ENCODE measurements at regions not wholly inside any gene's neighbourhood (a gene's known extent, or its start where the extent isn't known, plus 50 kb on each side); places are given as distances from the start of the nearest gene placed in this dataset.

GRCh38 chr3:194285024-194285849 is 65.9 kb downstream of the CPN2 start:
- DNase-seq: no peak

GRCh38 chr3:194285850-194286197 is 65.3 kb downstream of the CPN2 start:
- Mint-ChIP-seq H3K9me3 (no peaks in the 10 kb centered on the region), H3K4me1 (no peaks in the 10 kb centered on the region), H3K27me3 (peaks cover 8 to 38% of the 10 kb centered on the region in 2 donors), H3K4me3 (no peak overlapping the region), H3K27ac (no peak overlapping the region), H3K36me3 (no peaks in the 10 kb centered on the region)
- Histone ChIP-seq H3K27me3 (ENCODE audit: insufficient read depth, low read length, poor library complexity, severe bottlenecking) (no peaks in the 10 kb centered on the region), H3K27ac (ENCODE audit: low read depth, low read length) (no peak overlapping the region), H3K4me3 (ENCODE audit: low read length) (no peak overlapping the region), H3K36me3 (ENCODE audit: insufficient read depth, low read length) (no peaks in the 10 kb centered on the region), H3K4me1 (ENCODE audit: insufficient read depth, low read length) (no peaks in the 10 kb centered on the region), H3K9me3 (ENCODE audit: low read length) (no peaks in the 10 kb centered on the region)
- DNase-seq: no peak
- POLR2A ChIA-PET: no interaction called here
- CTCF ChIA-PET: interaction anchor here (1.2 to 1.7 kb wide), 2 partner anchors 10 to 30 kb away, joined by 3 to 6 read pairs; no protein-coding TSS in a partner anchor

More at GRCh38 chr3:194285024-194285849, 65.9 kb downstream of the CPN2 start:
- Mint-ChIP-seq H3K4me1 (no peaks in the 10 kb centered on the region), H3K27ac (no peak overlapping the region), H3K36me3 (no peaks in the 10 kb centered on the region), H3K27me3 (peaks cover 8 to 40% of the 10 kb centered on the region in 2 donors), H3K9me3 (no peaks in the 10 kb centered on the region), H3K4me3 (no peak overlapping the region)
- Histone ChIP-seq H3K36me3 (ENCODE audit: insufficient read depth, low read length) (no peaks in the 10 kb centered on the region), H3K9me3 (ENCODE audit: low read length) (no peaks in the 10 kb centered on the region), H3K4me3 (ENCODE audit: low read length) (no peak overlapping the region), H3K4me1 (ENCODE audit: insufficient read depth, low read length) (no peaks in the 10 kb centered on the region), H3K27ac (ENCODE audit: low read depth, low read length) (no peak overlapping the region), H3K27me3 (ENCODE audit: insufficient read depth, low read length, poor library complexity, severe bottlenecking) (no peaks in the 10 kb centered on the region)
- CTCF ChIA-PET: interaction anchor here (1.2 to 1.7 kb wide), 2 partner anchors 10 to 31 kb away, joined by 3 to 6 read pairs; no protein-coding TSS in a partner anchor
- POLR2A ChIA-PET: no interaction called here

- Histone ChIP-seq H3K27me3 (ENCODE audit: insufficient read depth, low read length, poor library complexity, severe bottlenecking) (no peaks in the 10 kb centered on the region), H3K36me3 (ENCODE audit: insufficient read depth, low read length) (no peaks in the 10 kb centered on the region), H3K27ac (ENCODE audit: low read depth, low read length) (no peak overlapping the region), H3K4me1 (ENCODE audit: insufficient read depth, low read length) (no peaks in the 10 kb centered on the region), H3K9me3 (ENCODE audit: low read length) (no peaks in the 10 kb centered on the region), H3K4me3 (ENCODE audit: low read length) (no peak overlapping the region)
- Mint-ChIP-seq H3K4me1 (no peaks in the 10 kb centered on the region), H3K9me3 (peaks cover 0 to 1% (median 0%) of the 10 kb centered on the region in 5 donors), H3K27ac (no peak overlapping the region), H3K36me3 (no peaks in the 10 kb centered on the region), H3K27me3 (peaks cover 8 to 44% of the 10 kb centered on the region in 2 donors), H3K4me3 (no peak overlapping the region)
- no peak for DNase-seq
- ChIA-PET CTCF (interaction anchor here (1.2 to 2.3 kb wide), 3 partner anchors 9 to 29 kb away, joined by 3 to 6 read pairs (median 6); no protein-coding TSS in a partner anchor), POLR2A (no interaction called here)
These were observed 64.6 kb downstream of the CPN2 start for GRCh38 chr3:194286375-194287146.

- no peaks in the 10 kb centered on the region for H3K9me3 ChIP-seq (ENCODE audit: low read length)
- Mint-ChIP-seq H3K4me1 (no peaks in the 10 kb centered on the region), H3K27ac (no peak overlapping the region), H3K36me3 (no peaks in the 10 kb centered on the region), H3K4me3 (no peak overlapping the region), H3K9me3 (peaks cover 0 to 2% (median 0%) of the 10 kb centered on the region in 5 donors), H3K27me3 (peaks cover 8 to 47% of the 10 kb centered on the region in 2 donors)
- no peaks in the 10 kb centered on the region for H3K4me1 ChIP-seq (ENCODE audit: insufficient read depth, low read length)
- H3K27ac ChIP-seq (ENCODE audit: low read depth, low read length): no peak overlapping the region
- no peak overlapping the region for H3K4me3 ChIP-seq (ENCODE audit: low read length)
- no peaks in the 10 kb centered on the region for H3K36me3 ChIP-seq (ENCODE audit: insufficient read depth, low read length)
- DNase-seq: no peak
- ChIA-PET POLR2A (no interaction called here), CTCF (interaction anchor here (2.3 kb wide), 1 partner anchor 23 kb away, joined by 6 read pairs; no protein-coding TSS in a partner anchor)
- H3K27me3 ChIP-seq (ENCODE audit: insufficient read depth, low read length, poor library complexity, severe bottlenecking): no peaks in the 10 kb centered on the region
These were observed 63.8 kb downstream of the CPN2 start for GRCh38 chr3:194287374-194287773.

- Histone ChIP-seq H3K27ac (ENCODE audit: low read depth, low read length) (no peak overlapping the region), H3K9me3 (ENCODE audit: low read length) (no peaks in the 10 kb centered on the region), H3K27me3 (ENCODE audit: insufficient read depth, low read length, poor library complexity, severe bottlenecking) (no peaks in the 10 kb centered on the region), H3K36me3 (ENCODE audit: insufficient read depth, low read length) (no peaks in the 10 kb centered on the region), H3K4me1 (ENCODE audit: insufficient read depth, low read length) (no peaks in the 10 kb centered on the region), H3K4me3 (ENCODE audit: low read length) (no peak overlapping the region)
- ChIA-PET CTCF (interaction anchor here (2.3 kb wide), 1 partner anchor 24 kb away, joined by 6 read pairs; no protein-coding TSS in a partner anchor), POLR2A (no interaction called here)
- peaks cover 0 to 2% (median 0%) of the 10 kb centered on the region in 5 donors for H3K9me3 Mint-ChIP-seq
- H3K4me1 Mint-ChIP-seq: no peaks in the 10 kb centered on the region
- H3K27me3 Mint-ChIP-seq: peaks cover 8 to 41% of the 10 kb centered on the region in 2 donors
- no peak overlapping the region for H3K27ac Mint-ChIP-seq
- DNase-seq: no peak
- H3K36me3 Mint-ChIP-seq: no peaks in the 10 kb centered on the region
- H3K4me3 Mint-ChIP-seq: no peak overlapping the region
These were observed 63.0 kb downstream of the CPN2 start for GRCh38 chr3:194287977-194288706.

All from CD8-positive, alpha-beta memory T cell (primary cell).